Stomach (tissue), 4 donors: ENCODE measurements at regions not wholly inside any gene's neighbourhood (a gene's known extent, or its start where the extent isn't known, plus 50 kb on each side); places are given as distances from the start of the nearest gene placed in this dataset.

Experiments used
- EP300 ChIP-seq: sonication (generic); formaldehyde crosslinking; IDR thresholded peaks from one replicate; pipeline ENCODE4 v1.6.1; 2017; ENCODE audit warnings: antibody characterized with exemption
- POLR2A ChIP-seq, 4 donors: fragments of 450-650 bp; IDR thresholded peaks; one replicate each; pipeline ENCODE4 v1.6.1; 2016; ENCODE audit warnings: antibody characterized with exemption in 4 of 4, control low read depth in 2 of 4, mild to moderate bottlenecking in 1 of 4, moderate library complexity in 1 of 4
- POLR2AphosphoS5 ChIP-seq, 3 donors: sonication (generic); formaldehyde crosslinking; IDR thresholded peaks; one replicate each; pipeline ENCODE4 v1.6.1; 2016; ENCODE audit warnings: antibody characterized with exemption in 3 of 3
- TF ChIP-seq, protein P1 (sequence below), 7 experiments: fragments of 450-650 bp in 4 of 7; fragments of 200-600 bp in 3 of 7; sonication (generic) in 3 of 7; IDR thresholded peaks; one replicate each; pipeline ENCODE4 v1.5.1; 2016 to 2019; ENCODE audit warnings: antibody characterized with exemption in 7 of 7, control low read depth in 2 of 7, mild to moderate bottlenecking in 1 of 7

DNA sequence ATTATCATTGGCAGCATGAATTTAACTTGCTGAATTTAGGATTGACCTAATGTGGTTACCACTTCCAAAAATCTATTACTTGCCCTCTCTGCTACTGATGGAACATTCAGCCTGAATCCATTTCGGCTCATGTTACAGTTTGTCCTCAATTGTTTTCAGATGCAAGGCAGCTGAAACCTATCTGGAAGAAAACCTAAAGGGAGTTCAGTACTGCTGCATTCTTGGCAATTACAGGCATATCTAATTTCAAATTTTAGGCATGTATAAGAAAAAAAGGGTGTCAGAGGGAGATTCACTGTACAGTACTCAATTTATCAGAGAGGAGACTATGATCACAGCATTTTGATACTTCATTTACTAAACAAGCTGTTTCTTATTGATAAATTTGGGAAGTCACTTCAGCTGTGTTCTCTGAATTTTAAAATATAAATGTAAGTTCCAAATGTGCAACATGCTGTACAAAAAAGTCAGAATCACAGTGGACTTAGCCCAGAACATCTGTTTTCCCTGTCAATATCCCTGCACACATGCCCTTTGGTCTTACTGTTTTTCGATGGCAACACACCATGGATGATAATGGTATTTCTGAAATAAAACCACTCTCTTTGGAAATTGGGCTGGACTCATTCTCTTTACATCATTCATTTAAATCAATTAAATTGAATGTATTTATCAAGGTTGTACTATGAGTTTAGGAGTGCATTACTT is 651.6 kb upstream of the ADGRL4 start:
- no peak for TF ChIP-seq POLR2A (IDR thresholded peaks at IDR 0.05)
- no peak for TF ChIP-seq POLR2AphosphoS5 (IDR thresholded peaks at IDR 0.05)
- TF ChIP-seq, protein P1, sequence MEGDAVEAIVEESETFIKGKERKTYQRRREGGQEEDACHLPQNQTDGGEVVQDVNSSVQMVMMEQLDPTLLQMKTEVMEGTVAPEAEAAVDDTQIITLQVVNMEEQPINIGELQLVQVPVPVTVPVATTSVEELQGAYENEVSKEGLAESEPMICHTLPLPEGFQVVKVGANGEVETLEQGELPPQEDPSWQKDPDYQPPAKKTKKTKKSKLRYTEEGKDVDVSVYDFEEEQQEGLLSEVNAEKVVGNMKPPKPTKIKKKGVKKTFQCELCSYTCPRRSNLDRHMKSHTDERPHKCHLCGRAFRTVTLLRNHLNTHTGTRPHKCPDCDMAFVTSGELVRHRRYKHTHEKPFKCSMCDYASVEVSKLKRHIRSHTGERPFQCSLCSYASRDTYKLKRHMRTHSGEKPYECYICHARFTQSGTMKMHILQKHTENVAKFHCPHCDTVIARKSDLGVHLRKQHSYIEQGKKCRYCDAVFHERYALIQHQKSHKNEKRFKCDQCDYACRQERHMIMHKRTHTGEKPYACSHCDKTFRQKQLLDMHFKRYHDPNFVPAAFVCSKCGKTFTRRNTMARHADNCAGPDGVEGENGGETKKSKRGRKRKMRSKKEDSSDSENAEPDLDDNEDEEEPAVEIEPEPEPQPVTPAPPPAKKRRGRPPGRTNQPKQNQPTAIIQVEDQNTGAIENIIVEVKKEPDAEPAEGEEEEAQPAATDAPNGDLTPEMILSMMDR (IDR thresholded peaks at IDR 0.05) = no peak
- no peak for TF ChIP-seq EP300
